ENCODE measurements at regions not wholly inside any gene's neighbourhood (a gene's known extent, or its start where the extent isn't known, plus 50 kb on each side); places are given as distances from the start of the nearest gene placed in this dataset.
"Not testable (repeated sequence)": the region's sequence is repeated elsewhere in the genome, so short reads cannot be mapped to it uniquely, and the experiment has no call there.

DNA sequence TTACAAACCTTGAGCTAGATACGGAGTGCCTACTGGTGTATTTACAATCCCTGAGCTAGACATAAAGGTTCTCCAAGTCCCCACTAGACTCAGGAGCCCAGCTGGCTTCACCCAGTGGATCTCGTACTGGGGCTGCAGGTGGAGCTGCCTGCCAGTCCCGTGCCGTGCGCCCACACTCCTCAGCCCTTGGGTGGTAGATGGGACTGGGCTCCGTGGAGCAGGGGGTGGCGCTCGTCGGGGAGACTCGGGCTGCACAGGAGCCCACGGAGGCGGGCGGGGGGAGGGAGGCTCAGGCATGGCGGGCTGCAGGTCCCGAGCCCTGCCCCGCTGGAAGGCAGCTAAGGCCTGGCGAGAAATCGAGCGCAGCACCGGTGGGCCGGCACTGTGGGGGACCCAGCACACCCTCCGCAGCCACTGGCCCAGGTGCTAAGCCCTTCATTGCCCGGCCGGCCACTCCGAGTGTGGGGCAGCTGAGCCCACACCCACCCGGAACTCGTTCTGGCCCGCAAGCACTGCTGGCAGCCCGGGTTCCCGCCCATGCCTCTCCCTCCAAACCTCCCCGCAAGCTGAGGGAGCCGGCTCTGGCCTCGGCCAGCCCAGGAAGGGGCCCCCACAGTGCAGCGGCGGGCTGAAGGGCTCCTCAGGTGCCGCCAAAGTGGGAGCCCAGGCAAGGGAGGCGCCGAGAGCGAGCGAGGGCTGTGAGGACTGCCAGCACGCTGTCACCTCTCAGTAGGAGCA is 164.2 kb upstream of the TEX13C start:
- not testable (repeated sequence) for TF ChIP-seq POLR2A, CTCF, POLR2AphosphoS5 (IDR thresholded peaks at IDR 0.05)

Measured in breast epithelium (tissue), 3 donors.